ENCODE measurements at regions not wholly inside any gene's neighbourhood (a gene's known extent, or its start where the extent isn't known, plus 50 kb on each side); places are given as distances from the start of the nearest gene placed in this dataset.
"Not testable (repeated sequence)": the region's sequence is repeated elsewhere in the genome, so short reads cannot be mapped to it uniquely, and the experiment has no call there.

DNA sequence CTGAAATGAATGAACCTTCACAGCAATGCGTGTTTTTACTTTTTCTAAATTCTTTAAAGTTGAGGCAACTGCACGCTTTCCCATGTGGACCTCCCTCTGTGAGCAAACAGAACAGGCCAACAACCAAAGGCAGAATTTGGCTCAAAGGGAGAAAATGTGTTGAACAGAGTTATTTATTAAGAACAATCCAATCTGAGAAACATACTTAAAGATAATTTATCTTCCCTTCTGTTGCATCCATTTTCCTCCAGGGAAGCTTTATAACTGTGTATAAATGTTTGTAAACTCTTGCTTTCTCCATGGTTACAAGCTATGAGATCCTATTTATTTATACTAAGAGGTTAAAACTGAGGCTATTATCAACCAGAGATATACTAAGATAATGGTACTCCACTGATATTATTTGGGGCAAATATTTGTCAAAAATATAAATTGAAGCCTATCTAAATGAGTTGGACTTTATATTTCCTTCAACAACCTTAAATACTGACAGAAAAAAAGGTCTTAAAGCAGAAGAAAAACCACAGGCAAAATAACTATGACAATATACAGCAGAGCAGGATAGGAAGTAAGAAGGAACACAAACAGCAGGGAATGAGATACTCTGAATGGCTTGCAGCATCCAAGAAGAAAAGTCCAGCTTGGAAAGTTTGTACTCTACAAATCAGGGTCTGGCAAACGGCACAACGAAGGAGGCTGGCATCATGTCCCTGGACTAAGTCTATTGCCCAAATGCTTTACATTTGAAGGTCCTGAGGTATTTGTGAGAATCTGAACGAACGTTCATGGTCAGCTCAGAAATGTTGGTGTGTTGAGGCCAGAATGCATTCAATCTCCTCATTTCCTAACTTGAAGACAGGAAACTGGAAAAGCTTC lies 663.2 kb upstream of the INTU start:
- no peak for DNase-seq (ENCODE audit: extremely low read depth, low read depth)

DNA sequence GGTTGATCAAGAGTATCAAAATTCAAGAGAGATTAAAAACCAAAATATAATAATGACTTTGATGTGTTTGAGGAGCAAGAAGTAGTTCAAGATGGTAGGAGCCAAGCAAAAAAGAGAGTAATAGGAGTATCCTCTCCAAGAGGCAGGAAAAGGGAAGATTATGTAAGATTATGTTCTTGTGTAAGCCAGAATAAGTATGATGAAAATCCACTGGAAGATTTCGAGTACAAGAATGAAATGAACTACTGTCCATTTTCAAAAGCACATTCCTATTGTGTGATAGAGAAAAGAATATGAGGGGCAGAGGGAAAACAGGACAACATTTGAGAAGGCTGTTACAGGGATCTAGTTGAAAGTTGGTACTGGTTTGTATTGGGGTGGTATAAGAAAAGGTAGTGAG lies 659.6 kb upstream of the INTU start:
- no peak for DNase-seq (ENCODE audit: extremely low read depth, low read depth)

DNA sequence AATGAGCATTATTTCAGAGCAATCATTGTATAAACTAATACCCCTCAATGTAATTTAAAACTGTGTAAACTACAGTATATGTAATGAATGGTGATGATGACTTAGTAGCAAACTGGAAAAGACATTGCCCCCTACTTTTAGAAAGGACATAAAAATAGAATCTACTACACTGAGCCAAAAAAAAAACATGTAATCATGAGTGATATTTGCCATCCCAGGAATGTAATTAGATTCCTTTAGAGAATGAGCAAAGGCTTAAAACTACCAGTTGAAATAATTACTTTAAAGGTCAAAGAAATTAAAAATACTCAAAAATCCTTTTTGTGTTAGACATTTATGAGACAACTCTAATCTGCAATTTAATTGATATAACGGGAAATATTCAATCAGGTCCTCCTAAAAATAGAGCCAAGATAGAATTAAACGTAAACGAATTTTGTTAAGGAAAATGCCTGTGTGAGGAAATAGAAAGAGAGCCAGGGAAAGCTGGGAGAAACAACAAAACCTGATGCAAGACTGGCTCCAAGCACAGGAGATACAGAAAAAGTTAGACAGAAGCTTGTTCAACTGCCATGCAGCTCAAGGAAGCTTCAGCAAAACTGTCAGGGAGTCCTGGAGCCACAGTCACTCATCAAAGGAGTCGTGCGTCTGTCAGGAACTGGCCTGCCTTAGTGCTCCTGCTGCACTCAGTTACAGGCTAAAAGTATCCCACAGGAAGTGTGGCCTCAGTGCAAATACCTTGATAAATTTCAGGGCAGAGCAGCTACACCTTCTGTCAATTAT lies 655.7 kb upstream of the INTU start:
- no peak for DNase-seq (ENCODE audit: extremely low read depth, low read depth)

DNA sequence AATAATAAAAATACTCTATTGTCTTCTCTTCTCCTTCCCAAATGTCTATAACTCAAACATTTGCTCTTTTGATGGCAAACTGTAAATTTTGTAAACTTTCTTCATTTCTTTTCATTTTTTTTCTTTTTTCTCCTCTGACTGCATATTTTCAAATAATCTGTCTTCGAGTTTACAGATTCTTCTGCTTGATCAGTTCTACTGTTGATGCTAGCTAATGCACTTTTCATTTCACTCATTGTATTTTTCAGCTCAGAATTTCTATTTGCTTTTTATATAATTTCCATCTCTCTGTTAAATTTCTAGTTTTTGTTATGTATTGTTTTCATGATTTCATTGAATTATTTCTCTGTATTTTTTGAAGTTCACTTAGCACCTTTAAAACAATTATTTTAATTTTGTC lies 646.8 kb upstream of the INTU start:
- DNase-seq (ENCODE audit: extremely low read depth, low read depth) = no peak

DNA sequence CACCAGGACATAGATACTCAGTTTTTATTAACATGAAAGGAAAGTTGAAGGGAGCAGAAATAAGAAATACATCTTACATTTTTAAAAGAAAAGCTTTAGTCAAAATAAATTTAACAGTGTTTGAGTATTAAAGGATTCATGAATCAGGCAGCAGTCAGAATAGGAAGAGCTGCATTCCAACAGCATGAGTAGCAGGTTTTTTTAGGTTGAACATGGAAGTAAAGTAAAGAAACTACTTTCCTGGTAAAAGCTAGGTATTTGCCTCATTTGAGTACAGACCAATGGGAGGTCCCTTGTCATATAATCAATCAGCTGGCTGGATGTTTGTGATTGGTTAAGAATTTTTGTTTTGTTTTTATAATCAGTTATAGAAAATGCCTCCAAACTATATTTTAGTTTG lies 645.9 kb upstream of the INTU start:
- DNase-seq (ENCODE audit: extremely low read depth, low read depth) = no peak

DNA sequence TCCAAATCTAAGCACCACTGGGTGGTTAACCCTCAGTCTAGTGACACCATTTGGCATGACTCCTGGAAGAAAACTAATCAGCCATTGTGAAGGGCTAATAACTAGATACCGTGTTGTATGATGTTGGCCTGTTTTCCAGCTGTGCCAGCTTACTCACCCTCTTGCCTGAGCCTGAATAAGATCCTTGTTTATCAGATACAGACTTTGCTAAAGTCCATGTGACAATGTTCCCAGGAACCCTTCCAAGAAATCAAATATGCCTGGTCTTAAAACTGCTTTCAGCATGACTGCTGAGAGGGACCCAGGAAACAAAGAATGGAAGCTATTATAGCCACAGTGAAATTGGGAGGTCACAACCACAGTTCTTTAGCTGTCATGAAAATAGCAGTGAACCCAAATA lies 640.8 kb upstream of the INTU start:
- DNase-seq (ENCODE audit: extremely low read depth, low read depth) = no peak

DNA sequence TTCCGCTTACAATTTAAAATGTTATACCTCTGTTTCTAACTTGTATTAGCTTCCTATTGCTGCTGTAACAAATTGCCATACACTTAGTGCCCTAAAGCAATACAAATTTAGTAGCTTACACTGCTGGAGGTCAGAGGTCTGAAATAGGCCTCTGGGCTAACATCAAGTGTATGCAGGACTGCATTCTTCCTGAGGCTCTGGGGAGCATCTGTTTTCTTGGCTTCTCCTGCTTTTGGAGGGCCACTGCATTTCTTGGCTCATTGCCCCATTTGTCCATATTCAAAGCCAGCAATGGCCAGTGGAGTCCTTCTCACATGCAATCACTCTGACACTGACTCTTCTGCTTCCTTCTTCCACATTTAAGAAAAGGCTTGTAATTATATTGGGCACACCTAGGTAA lies 639.8 kb upstream of the INTU start:
- no peak for DNase-seq (ENCODE audit: extremely low read depth, low read depth)

DNA sequence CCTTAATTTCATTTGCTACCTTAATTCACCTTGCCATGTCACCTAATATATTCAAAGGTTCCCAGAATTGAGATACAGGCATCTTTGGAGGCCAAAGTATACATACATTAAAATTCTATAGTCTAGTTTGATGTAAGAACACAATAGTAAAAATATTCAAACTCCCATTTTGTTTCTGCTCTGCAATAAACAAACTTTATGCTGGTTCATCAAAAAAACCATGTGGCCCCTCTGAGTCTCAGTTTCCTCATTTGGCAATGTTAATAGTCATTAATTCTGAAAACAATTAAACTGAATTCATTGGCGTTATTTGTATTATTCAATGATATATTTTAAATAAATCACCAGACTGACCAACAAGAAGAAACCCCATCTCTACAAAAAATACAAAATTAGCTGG lies 639.4 kb upstream of the INTU start:
- DNase-seq (ENCODE audit: extremely low read depth, low read depth) = no peak

DNA sequence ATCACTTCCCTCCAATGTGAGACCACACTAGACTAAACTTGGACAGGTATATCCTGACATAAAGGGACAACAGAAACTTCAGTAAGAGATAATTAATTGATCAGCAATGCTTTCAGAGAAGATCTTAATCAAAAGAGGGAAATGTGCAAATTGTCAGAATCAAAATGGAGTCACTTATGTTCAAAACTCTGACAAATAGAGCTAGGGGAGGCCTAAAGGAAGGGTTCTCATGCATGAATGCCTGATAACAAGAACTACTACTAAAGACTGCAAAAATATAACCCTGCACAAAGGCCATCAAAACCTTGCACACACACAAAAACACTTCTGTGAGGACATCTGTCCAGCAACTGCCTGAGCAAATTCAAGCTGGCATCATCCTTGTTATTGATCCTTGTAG lies 637.5 kb upstream of the INTU start:
- no peak for DNase-seq (ENCODE audit: extremely low read depth, low read depth)

DNA sequence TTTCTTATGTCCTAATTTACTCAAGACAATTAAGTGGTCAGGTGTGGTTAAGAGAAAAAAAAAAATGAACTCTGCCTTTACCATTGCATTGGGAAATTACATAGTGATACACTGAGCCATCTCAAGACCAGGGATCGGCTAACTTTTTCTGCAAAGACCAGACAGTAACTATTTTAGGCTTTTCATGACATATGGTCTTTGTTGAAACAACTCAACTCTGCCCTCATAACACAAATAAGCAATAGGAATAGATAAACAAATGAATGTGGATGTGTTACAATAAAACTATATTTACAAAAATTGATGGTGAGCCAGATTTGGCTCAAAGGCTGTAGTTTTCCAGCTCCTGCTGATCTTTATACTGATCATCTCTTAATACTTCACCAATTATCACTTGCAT lies 632.6 kb upstream of the INTU start:
- no peak for DNase-seq (ENCODE audit: extremely low read depth, low read depth)

DNA sequence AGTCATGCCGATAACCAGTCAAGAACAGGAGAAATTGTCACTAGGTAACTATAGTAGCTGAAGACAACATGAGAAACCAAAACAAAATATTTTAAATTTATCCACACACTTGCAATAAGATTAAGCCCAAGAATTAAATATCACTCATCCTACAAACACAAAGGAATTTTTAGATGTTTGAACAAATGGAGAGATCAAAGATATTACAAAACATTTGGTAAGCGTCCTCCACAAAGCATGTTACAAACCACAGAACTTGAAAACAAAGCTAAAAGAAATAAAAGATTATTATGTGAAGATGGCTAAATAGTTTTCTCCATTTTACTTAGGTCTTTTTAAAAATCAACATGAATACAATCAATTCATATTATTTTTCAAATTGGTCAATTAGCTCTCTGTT lies 631.9 kb upstream of the INTU start:
- DNase-seq (ENCODE audit: extremely low read depth, low read depth) = no peak

DNA sequence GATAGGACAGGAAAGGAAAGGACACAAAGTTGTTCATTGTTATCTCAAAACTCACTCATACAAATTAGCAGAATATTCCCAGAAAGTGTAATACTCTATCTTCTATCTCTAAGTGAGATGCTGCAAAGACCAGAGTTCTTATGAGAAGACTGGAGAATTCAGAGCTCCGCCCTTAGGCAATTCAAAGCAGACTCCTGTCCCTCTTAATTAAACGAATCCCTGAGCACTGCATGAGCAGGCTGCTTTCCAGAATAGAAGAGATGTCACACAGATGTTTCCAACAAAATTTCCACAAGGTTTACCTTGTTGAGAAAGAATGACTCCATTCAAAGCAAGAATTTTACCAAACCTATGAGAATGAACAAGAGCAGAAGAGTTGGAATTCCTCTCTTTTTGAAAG lies 630.8 kb upstream of the INTU start:
- DNase-seq (ENCODE audit: extremely low read depth, low read depth) = no peak

DNA sequence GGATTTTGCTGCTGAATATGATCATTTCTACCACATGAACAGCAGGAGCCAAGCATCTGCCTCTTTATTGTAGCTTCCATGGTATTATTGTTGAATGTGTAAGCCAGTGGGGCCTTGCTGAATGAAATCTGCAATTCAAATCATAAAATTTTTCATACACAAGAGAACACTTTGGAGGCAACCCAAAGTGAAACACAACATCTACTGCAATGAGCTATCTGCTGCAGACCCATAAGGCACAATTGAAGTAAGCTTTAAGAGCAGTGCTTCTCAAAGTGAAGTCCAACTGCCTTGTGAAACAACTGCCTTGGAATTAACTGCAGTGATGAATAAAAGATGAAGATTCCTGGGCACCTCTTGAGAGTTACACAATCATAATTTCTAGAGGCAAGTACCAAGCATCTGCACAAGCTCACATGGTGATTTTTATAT lies 626.3 kb upstream of the INTU start:
- no peak for DNase-seq (ENCODE audit: extremely low read depth, low read depth)

DNA sequence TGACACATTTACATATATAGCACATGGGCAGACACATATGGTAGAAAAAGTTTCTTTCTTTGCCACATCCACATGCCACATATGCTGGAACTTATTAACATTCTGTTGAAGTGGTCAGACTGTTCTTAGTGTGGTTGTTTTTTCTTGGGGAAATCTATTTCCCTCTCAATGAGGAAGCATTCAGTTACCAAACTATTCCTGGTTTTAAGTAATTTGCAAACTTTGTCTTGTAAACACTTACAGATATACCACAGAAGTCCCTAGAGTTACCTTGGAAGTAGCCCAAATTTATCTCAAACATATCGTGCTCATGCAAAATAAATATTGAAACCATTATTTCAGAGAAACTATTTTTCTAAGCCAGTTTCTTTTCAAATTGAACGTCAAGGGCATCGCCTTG lies 625.5 kb upstream of the INTU start:
- DNase-seq (ENCODE audit: extremely low read depth, low read depth) = no peak

DNA sequence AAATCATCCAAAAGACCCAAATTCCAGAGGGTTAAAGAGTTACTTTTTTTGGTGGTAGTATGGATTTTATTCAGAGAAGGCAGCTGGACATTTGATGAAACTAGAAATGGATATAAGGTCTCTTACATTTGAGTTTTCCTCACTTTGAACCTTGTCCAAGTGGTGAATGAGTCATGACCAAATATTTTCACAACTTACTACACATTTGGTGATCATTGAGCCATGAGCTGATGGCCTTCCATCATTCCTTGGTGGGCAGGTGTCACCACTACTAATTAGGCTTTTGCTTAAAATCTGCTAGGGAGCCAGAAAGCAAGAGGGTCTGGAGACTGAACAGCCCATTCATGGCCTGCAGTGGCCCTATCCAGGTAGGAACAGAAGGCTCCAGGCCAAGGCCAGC lies 620.2 kb upstream of the INTU start:
- DNase-seq (ENCODE audit: extremely low read depth, low read depth) = no peak

DNA sequence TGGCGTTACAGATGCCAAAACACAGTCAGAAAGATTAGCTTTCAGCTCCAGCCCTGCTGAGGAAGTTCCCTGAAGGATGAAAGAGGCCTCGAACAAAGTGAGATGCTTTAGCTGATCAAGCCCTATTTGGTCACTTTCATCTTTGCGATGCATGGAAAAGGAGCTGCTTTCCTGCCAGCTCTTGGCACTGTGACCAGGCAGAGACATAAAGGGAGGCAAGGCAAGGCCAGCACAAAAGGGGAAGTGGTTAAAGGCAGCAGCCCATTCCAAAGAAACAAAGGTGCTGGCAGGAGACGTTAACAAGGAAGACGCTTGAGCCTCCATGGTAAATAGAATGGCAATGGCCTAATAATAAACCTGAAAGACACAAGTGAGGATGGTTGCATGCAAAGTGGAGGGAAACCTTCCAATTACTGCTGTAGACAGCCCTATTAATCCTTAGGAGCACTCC lies 617.1 kb upstream of the INTU start:
- no peak for DNase-seq (ENCODE audit: extremely low read depth, low read depth)

DNA sequence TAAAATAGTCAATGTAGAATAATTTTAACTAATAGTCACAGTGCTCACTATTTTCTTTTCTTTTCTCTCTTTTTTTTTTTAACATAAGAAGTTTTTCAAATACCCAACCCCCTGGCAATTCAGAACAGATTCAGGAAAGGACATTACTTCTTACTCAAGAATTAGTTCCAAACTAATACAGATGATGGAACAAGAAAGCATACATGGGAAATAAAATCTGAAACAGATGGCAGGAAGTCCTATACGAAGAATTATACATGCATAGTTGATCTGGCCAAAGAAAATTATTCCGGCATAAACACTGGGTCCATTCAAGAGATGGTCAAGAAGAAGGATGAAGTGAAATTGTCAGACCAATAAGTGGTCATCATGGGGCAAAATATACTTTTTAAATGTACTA lies 614.4 kb upstream of the INTU start:
- DNase-seq (ENCODE audit: extremely low read depth, low read depth) = no peak

DNA sequence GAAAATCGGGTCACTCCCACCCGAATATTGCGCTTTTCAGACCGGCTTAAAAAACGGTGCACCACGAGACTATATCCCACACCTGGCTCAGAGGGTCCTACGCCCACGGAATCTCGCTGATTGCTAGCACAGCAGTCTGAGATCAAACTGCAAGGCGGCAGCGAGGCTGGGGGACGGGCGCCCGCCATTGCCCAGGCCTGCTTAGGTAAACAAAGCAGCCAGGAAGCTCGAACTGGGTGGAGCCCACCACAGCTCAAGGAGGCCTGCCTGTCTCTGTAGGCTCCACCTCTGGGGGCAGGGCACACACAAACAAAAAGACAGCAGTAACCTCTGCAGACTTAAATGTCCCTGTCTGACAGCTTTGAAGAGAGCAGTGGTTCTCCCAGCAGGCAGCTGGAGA lies 611.9 kb upstream of the INTU start:
- not testable (repeated sequence) for DNase-seq (ENCODE audit: extremely low read depth, low read depth)

DNA sequence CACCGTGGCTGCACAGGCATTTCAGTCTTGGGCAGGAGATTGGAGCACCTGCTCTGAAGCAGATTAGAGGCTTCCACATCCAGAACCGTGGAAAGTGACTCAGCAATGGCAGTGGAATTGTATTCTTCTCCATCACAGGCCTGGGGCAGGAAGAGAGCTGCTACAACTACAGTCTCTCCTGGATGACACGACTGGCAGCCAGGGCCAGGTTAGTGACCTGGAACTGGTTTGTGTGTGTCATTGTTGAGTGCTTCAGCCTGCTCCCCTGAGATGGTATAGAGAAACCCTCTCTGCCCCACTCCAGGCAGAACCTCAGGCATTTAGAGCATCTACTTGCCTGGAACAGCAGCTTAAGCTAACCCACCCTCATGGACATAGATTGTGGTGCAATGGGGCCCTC lies 596.5 kb upstream of the INTU start:
- no peak for DNase-seq (ENCODE audit: extremely low read depth, low read depth)

DNA sequence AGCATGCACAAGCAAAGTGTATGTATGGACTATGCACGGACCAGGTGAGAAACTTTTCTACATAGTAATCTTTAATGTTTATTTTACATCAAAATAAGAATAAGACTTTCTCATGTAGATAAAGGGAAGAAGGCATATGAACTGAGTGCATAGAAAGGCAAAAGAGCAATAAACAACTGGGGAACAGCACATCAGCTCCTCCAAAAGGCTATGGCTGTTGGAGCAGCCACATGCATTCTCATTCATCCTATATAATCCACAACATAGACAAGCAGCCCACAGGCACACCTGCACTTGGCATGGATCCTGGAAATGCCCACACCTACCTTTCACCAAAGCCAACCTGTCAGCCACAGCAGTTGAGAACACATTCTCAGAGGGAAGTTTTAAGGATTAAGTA lies 586.9 kb upstream of the INTU start:
- DNase-seq (ENCODE audit: extremely low read depth, low read depth) = no peak

DNA sequence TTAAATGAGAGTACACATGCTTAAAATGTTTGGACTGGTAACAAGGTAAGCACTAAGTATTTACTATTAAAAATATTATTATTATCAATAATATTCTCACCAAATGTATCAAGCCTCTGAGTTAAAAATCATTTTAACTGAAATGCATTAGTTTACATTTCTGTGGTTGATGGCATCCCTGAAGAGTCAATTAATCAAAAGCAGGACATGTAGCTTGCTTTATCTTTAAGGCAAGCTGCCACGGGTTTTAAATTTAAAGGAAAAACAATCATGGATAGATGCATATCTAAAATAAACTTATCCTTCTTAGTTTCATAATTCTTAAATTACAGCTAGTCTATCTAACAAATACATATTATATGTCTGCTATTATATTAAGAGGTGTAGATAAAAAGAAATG lies 584.8 kb upstream of the INTU start:
- no peak for DNase-seq (ENCODE audit: extremely low read depth, low read depth)

DNA sequence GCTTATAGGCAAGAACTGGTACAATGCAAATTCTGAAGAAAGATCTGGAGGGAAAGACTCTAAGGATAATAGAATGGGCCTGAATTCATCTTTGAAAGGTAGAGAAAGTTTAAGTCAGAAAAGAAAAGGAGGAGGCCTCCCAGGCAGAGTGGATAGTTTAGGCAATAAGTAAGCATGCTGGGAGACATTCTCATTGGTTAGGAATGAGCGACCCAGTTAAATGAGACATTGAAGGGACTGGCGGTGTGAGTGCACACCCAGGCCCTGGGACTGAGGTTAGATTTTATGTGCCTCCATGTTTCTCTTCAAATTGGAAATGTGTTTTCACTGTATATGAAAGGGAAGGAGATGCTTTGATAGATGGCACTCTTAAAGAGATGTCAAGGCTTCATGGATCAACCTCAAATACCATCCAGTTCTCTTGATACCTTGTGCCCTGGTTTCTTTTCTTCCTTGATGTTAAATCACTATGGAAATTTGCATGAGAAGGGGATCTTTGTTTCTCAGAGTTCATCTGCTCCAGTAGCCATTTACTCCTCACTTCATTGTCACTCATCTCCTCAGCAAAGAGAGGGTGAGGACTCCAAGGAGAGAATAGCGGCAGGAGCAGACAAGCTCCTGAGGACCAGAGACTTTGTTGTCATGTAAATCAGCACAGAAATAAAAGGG lies 584.2 kb upstream of the INTU start:
- DNase-seq (ENCODE audit: extremely low read depth, low read depth) = no peak

Data from NCI-H460 (cell line).